ENCODE measurements at regions not wholly inside any gene's neighbourhood (a gene's known extent, or its start where the extent isn't known, plus 50 kb on each side); places are given as distances from the start of the nearest gene placed in this dataset.

DNA sequence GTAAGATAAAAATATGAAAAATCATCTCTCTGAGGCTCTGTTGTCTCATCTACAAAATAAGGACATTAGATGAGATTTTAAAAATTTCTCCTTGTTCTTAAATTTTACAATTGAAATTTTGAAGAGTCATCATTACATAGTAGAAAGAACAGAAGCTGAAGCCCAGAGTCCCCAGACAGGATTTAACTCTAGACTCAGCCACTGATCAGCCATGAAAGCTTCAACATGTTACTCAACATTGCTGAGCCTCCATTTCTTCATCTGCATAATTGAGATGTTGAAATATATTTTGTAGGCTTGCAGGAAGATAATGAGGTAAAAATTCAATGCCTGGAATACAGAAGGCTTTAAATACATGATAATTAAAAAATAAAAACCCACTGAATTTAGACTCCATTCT is 633.3 kb downstream of the LMO4 start:
- Histone ChIP-seq H3K4me1 (ENCODE audit: insufficient read depth, low read length) (peaks cover 13% of the 10 kb centered on the region), H3K4me2 (ENCODE audit: insufficient read depth, low read length) (no peak overlapping the region), H2AFZ (ENCODE audit: low read length) (peak overlapping the region; percentile 24), H3K4me3 (ENCODE audit: insufficient read depth, low read length) (no peak overlapping the region), H3K27ac (ENCODE audit: low read depth, low read length) (peak overlapping the region; percentile 18), H3K9me3 (ENCODE audit: low read depth, low read length) (no peaks in the 10 kb centered on the region), H3K79me2 (ENCODE audit: insufficient read depth, low read length) (no peaks in the 10 kb centered on the region), H3K27me3 (ENCODE audit: insufficient read depth, low read length) (no peaks in the 10 kb centered on the region), H3K36me3 (ENCODE audit: insufficient read depth, low read length) (no peaks in the 10 kb centered on the region), H4K20me1 (ENCODE audit: insufficient read depth, low read length) (no peaks in the 10 kb centered on the region)
- DNase-seq (ENCODE audit: insufficient read length, low spot score, missing footprints), result no peak
- TF ChIP-seq CTCF (IDR thresholded peaks at IDR 0.05; ENCODE audit: extremely low read depth, low read depth, low read length), result no peak

DNA sequence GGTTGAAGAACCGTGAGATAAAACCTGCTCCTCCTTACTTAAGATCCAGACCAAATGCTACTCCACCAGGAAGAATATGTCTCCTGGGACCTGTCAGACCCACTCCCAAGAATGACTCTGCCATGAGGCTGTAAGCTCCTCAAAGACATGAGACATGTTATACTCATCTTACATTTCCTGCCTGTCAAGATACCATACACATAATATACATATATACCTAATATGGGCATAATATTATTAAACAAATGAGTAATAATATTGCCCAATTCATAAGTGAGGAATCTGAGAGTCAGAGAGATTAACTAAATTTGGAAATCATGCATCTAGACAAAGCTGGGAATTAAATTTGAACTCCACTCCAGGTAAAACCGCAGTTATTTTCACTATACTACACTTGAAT is 634.9 kb downstream of the LMO4 start:
- Histone ChIP-seq H3K4me3 (ENCODE audit: insufficient read depth, low read length) (no peak overlapping the region), H3K4me2 (ENCODE audit: insufficient read depth, low read length) (no peak overlapping the region), H3K27me3 (ENCODE audit: insufficient read depth, low read length) (no peaks in the 10 kb centered on the region), H3K4me1 (ENCODE audit: insufficient read depth, low read length) (peaks cover 19% of the 10 kb centered on the region), H3K27ac (ENCODE audit: low read depth, low read length) (peak overlapping the region; percentile 43), H3K79me2 (ENCODE audit: insufficient read depth, low read length) (no peaks in the 10 kb centered on the region), H4K20me1 (ENCODE audit: insufficient read depth, low read length) (no peaks in the 10 kb centered on the region), H3K9me3 (ENCODE audit: low read depth, low read length) (no peaks in the 10 kb centered on the region), H3K36me3 (ENCODE audit: insufficient read depth, low read length) (no peaks in the 10 kb centered on the region), H2AFZ (ENCODE audit: low read length) (no peak overlapping the region)
- TF ChIP-seq CTCF (IDR thresholded peaks at IDR 0.05; ENCODE audit: extremely low read depth, low read depth, low read length), result no peak
- DNase-seq (ENCODE audit: insufficient read length, low spot score, missing footprints), result no peak

DNA sequence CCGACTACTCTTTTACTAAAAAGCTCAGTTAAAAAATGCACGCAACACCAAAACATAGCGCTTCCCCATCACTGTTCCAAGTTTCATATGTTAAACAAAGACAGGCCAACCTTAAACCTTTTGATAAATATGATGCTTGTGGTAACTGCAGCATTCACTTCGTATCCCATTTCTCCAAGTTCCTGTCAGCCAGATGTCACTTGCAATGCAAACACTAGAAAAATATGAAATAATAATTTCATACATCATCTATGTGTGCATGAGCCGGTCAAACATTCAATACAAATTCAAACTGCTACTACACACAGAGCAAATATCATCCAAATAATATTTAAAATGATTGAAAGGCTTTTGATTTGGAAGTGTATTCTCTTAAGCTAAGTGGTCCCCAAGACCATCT is 636.5 kb downstream of the LMO4 start:
- DNase-seq (ENCODE audit: insufficient read length, low spot score, missing footprints), result no peak
- H3K27ac ChIP-seq (ENCODE audit: low read depth, low read length), result no peak overlapping the region
- peaks cover 28% of the 10 kb centered on the region for H3K4me1 ChIP-seq (ENCODE audit: insufficient read depth, low read length)
- no peaks in the 10 kb centered on the region for H3K9me3 ChIP-seq (ENCODE audit: low read depth, low read length)
- no peak for TF ChIP-seq CTCF (IDR thresholded peaks at IDR 0.05; ENCODE audit: extremely low read depth, low read depth, low read length)
- H3K36me3 ChIP-seq (ENCODE audit: insufficient read depth, low read length), result no peaks in the 10 kb centered on the region
- no peaks in the 10 kb centered on the region for H3K27me3 ChIP-seq (ENCODE audit: insufficient read depth, low read length)
- no peak overlapping the region for H3K4me2 ChIP-seq (ENCODE audit: insufficient read depth, low read length)
- H2AFZ ChIP-seq (ENCODE audit: low read length), result no peak overlapping the region
- H4K20me1 ChIP-seq (ENCODE audit: insufficient read depth, low read length), result no peaks in the 10 kb centered on the region
- H3K4me3 ChIP-seq (ENCODE audit: insufficient read depth, low read length), result no peak overlapping the region
- no peaks in the 10 kb centered on the region for H3K79me2 ChIP-seq (ENCODE audit: insufficient read depth, low read length)

DNA sequence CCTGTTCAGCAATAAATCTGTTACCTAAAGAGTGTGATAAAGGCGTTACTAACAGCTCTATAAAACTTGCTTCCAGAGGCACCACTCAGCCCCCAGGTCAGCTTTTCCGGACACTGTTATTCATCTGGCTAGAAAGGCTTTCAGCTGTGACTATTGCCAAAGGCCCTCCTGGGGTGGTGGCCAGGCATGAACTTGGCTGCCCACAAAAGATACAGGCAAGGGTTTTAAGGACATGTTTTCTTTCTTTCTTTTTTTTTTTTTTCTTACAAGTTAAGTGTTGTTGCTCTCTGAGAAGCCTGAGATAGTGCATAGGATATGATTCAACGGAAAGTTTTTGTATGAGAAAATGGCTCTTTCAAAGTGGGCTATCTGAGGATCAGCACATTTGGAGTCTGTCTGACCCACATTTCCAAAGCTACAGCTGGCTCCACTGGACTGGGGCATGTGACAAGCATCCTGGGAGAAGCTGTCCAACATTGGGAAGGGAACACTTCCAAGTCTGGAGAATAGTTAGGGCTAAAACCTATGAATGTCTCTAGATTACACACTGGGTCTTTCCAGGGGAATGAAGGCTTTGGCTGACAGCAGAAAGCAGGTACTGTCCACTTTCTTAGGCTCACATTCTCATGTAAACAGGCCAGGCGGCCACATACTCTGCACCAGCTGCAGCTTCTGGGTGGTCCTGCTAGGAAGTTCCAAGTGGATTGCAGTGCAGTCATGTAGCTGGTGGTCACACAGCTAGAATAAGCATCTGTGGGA is 639.7 kb downstream of the LMO4 start:
- H3K4me2 ChIP-seq (ENCODE audit: insufficient read depth, low read length), result peak overlapping the region; percentile 55
- H3K36me3 ChIP-seq (ENCODE audit: insufficient read depth, low read length), result no peaks in the 10 kb centered on the region
- H4K20me1 ChIP-seq (ENCODE audit: insufficient read depth, low read length), result no peaks in the 10 kb centered on the region
- peaks cover 44% of the 10 kb centered on the region for H3K4me1 ChIP-seq (ENCODE audit: insufficient read depth, low read length)
- no peaks in the 10 kb centered on the region for H3K9me3 ChIP-seq (ENCODE audit: low read depth, low read length)
- no peaks in the 10 kb centered on the region for H3K79me2 ChIP-seq (ENCODE audit: insufficient read depth, low read length)
- no peaks in the 10 kb centered on the region for H3K27me3 ChIP-seq (ENCODE audit: insufficient read depth, low read length)
- H3K4me3 ChIP-seq (ENCODE audit: insufficient read depth, low read length), result no peak overlapping the region
- H2AFZ ChIP-seq (ENCODE audit: low read length), result peak overlapping the region; percentile 62
- DNase-seq (ENCODE audit: insufficient read length, low spot score, missing footprints), result no peak
- no peak for TF ChIP-seq CTCF (IDR thresholded peaks at IDR 0.05; ENCODE audit: extremely low read depth, low read depth, low read length)
- peak overlapping the region; percentile 79 for H3K27ac ChIP-seq (ENCODE audit: low read depth, low read length)

Measured in osteoblast (primary cell).